ENCODE measurements at regions not wholly inside any gene's neighbourhood (a gene's known extent, or its start where the extent isn't known, plus 50 kb on each side); places are given as distances from the start of the nearest gene placed in this dataset.

- TF ChIP-seq GATA1 (IDR thresholded peaks at IDR 0.05; ENCODE audit: low read depth, low read length) (no peak), POLR2A (IDR thresholded peaks at IDR 0.05; ENCODE audit: low read length) (no peak)
- DNase-seq = no peak
Observed at GRCh38 chr7:24216576-24217125, 67.3 kb upstream of the NPY start.

- TF ChIP-seq POLR2A (IDR thresholded peaks at IDR 0.05; ENCODE audit: low read length) = no peak
- no peak for TF ChIP-seq GATA1 (IDR thresholded peaks at IDR 0.05; ENCODE audit: low read depth, low read length)
- DNase-seq = no peak
Observed at GRCh38 chr7:24221500-24221899, 62.5 kb upstream of the NPY start.

- no peak for TF ChIP-seq GATA1 (IDR thresholded peaks at IDR 0.05; ENCODE audit: low read depth, low read length)
- DNase-seq = no peak
Observed at GRCh38 chr7:24227068-24227467, 56.9 kb upstream of the NPY start.

GRCh38 chr7:24227603-24228359 lies 56.2 kb upstream of the NPY start:
- TF ChIP-seq GATA1 (IDR thresholded peaks at IDR 0.05; ENCODE audit: low read depth, low read length) (no peak), POLR2A (IDR thresholded peaks at IDR 0.05; ENCODE audit: low read length) (no peak)
- no peak for DNase-seq

GRCh38 chr7:24229481-24230226 lies 54.3 kb upstream of the NPY start:
- no peak for DNase-seq
- TF ChIP-seq GATA1 (IDR thresholded peaks at IDR 0.05; ENCODE audit: low read depth, low read length) = no peak

GRCh38 chr7:24231493-24231892 lies 52.5 kb upstream of the NPY start:
- no peak for DNase-seq
- TF ChIP-seq POLR2A (IDR thresholded peaks at IDR 0.05; ENCODE audit: low read length) = no peak
- no peak for TF ChIP-seq GATA1 (IDR thresholded peaks at IDR 0.05; ENCODE audit: low read depth, low read length)

- TF ChIP-seq POLR2A (IDR thresholded peaks at IDR 0.05; ENCODE audit: low read length) (no peak), GATA1 (IDR thresholded peaks at IDR 0.05; ENCODE audit: low read depth, low read length) (no peak)
- DNase-seq = no peak
Observed at GRCh38 chr7:24233386-24233785, 50.6 kb upstream of the NPY start.
